Right ventricle myocardium inferior (tissue), 1 donor: ENCODE measurements at regions not wholly inside any gene's neighbourhood (a gene's known extent, or its start where the extent isn't known, plus 50 kb on each side); places are given as distances from the start of the nearest gene placed in this dataset.

ENCODE experiments used
- ATAC-seq: fragments of 200-7000 bp; cut with Tn5 transposase; one replicate; pipeline ENCODE4 v1.9.1; 2020; ENCODE audit warnings: mild to moderate bottlenecking, moderate library complexity
- DNase-seq: peaks from one replicate; pipeline ENCODE4 v3.0.0; 2021; ENCODE audit errors: missing footprints
- intact Hi-C: fragments of 100-400 bp; cut with DNase I; formaldehyde crosslinking; loops from one replicate; pipeline ENCODE4 v1.11.0; 2022
- donor health status: DM: no; HTN: yes; CAD: no; lungs with severe emphysema.

- peak; percentile 79 for ATAC-seq
- no peak for DNase-seq
- intact Hi-C loops = no loop called here
These were observed 102.5 kb downstream of the DDIT4L start for GRCh38 chr4:100087743-100088142.

DNA sequence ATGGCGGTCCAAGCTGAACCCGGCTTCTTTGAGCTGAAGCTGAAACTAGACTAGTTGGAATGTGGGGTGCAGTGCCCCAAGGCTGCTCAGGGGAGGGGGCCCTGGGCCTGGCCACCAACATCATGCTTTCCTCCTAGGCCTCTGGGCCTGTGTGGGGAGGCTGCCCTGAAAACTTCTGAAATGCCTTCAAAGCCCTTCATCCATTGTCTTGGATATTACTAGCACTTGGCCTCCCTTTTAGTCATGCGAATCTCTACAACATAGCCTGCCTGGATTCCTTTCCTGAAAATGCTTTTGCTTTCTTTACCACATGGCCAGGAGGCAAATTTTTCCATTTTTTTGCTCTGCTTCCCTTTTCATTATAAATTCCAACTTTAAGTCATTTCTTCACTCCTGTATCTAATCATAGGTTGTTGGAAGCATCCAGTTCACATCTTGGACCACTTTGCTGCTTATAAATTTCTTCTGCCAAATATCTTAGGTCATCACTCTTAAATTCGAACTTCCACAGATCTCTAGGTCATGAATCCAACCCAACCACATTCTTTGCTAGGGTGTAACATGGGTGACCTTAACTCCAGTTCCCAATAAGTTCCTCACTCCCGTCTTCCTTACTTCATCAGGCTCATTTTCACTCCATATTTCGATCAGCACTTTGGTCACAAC lies 103.4 kb downstream of the DDIT4L start:
- DNase-seq = no peak
- intact Hi-C loops = no loop called here
- ATAC-seq = no peak

- no peak for DNase-seq
These were observed 105.4 kb downstream of the DDIT4L start for GRCh38 chr4:100084892-100085291.

DNA sequence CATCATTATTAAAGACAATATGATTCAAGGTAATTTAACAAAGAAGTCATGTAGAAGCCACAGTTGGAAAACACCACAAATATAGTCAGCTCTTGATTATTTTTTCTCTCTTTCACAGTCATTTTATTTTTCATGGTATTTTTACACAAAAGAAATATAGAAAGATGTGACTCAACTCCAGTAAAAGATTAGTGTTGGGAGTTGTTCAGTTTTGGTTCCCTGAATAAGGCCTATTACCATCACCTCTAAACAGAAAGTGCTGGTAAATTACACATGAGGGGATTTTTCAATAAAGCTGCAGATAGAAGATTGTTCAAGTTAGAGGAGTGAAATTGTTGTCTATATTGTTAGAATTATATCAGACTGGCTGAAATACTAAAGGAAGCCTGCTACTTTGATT lies 107.0 kb downstream of the DDIT4L start:
- intact Hi-C loops = no loop called here
- ATAC-seq (no peak), DNase-seq (no peak)

More at GRCh38 chr4:100084892-100085291, 105.4 kb downstream of the DDIT4L start:
- intact Hi-C loops = no loop called here
- no peak for ATAC-seq

DNA sequence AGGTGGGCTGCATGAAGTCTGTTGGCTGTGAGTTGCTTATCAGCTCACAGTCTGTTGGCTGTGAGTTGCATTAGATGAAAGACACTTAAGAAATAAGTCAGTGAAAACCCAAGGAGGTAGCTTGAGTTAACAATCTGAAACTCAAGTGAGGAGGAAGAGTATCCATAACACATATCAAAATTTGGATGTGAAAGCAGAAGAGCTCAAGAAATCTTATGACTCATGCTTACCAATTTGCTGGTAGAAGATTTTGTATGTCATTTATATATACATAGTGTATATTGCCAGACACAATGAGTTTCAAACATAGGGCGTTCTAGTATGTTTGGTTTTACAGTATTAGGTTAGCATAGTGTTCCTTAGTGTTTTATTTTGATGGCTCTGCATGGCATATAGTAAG lies 107.4 kb downstream of the DDIT4L start:
- DNase-seq (no peak), ATAC-seq (no peak)
- intact Hi-C loops = no loop called here

GRCh38 chr4:100081491-100081890 lies 108.8 kb downstream of the DDIT4L start:
- ATAC-seq (no peak), DNase-seq (no peak)
- intact Hi-C loops = no loop called here

- ATAC-seq = no peak
- intact Hi-C loops = no loop called here
- DNase-seq = no peak
These were observed 111.0 kb downstream of the DDIT4L start for GRCh38 chr4:100079264-100079663.

DNA sequence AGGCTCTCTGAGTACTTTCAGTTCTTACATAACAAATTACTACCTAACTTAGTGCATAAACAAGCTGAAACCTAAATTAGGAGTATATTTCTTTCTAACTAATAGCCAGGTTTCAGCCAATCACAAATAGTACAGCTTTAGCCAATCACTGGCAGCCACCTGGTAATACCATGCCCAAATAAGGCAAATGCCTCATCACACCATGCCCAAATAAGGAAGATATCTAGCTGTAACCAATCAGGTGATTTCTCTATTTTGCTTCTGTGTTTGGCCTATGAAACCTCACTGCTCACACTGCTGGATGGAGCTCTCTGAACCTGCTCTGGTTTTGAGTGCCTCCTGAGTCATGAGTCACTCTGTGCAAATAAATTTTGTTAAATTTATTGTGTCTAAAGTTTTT lies 113.5 kb downstream of the DDIT4L start:
- intact Hi-C loops = no loop called here
- ATAC-seq (no peak), DNase-seq (no peak)

GRCh38 chr4:100075486-100076270 lies 114.6 kb downstream of the DDIT4L start:
- intact Hi-C loops = no loop called here
- ATAC-seq (no peak), DNase-seq (no peak)

DNA sequence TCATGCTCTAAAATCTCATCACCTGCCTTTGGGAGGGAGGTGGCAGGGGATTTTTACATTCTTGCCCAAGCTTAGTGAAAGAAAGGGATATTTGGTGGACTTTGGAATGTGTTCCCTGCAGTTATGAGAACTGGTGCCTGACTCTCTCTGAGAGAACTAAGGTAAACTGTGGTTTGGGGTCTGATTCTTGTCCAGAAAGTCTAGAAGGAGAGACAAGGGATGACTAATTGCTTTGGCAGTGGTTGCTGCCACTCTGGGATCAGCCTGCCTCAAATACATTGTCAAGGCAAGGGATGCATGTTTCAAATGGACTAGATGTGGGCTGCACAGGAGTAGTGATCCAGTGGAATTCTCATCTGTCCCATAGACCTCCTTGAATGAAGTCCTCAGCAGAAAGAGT lies 115.2 kb downstream of the DDIT4L start:
- ATAC-seq (no peak), DNase-seq (no peak)
- intact Hi-C loops = no loop called here

- ATAC-seq (no peak), DNase-seq (no peak)
- intact Hi-C loops = no loop called here
These were observed 118.8 kb downstream of the DDIT4L start for GRCh38 chr4:100071506-100071905.

DNA sequence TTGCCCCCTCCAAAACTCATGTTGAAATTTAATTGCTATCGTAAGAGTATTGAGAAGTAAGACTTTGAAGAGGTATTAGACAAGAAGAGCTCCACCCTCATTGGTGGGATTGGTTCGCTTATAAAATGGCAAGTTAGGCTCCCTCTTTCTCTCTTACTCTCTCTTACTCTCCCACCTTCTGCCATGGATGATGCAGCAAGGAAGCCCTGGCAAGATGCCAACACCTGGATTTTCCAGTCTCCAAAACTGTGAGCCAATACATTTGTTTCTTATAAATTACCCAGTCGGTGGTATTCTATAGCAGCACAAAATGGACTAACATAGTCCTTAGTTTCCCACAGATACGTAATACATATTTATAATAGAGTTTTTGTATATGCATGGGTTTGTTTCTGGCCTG lies 119.4 kb downstream of the DDIT4L start:
- ATAC-seq (no peak), DNase-seq (no peak)
- intact Hi-C loops = no loop called here

DNA sequence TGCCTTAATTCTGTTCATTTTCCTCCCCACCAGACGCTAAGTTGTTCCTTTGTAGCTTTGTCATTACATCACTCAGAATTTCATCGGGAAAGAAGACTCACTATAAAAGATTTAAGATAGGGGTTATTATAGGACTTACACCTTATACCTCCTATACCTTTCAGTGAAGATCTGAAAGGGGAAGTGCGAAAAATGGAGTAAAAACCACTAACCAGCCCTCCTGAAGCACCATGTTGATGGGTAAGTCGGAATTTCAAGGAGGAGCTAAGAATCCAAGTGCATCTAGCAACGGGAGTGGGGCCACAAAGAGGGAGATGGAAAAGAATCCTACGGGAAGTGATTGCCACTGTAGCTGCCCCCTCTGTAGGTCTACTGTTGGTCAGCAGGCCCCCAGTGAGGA lies 119.1 kb upstream of the H2AZ1 start:
- no peak for ATAC-seq
- intact Hi-C loops = no loop called here
- no peak for DNase-seq

GRCh38 chr4:100067255-100067654 lies 117.2 kb upstream of the H2AZ1 start:
- ATAC-seq (no peak), DNase-seq (no peak)
- intact Hi-C loops = no loop called here

GRCh38 chr4:100063355-100063754 lies 113.3 kb upstream of the H2AZ1 start:
- ATAC-seq = no peak
- no peak for DNase-seq
- intact Hi-C loops = no loop called here

DNA sequence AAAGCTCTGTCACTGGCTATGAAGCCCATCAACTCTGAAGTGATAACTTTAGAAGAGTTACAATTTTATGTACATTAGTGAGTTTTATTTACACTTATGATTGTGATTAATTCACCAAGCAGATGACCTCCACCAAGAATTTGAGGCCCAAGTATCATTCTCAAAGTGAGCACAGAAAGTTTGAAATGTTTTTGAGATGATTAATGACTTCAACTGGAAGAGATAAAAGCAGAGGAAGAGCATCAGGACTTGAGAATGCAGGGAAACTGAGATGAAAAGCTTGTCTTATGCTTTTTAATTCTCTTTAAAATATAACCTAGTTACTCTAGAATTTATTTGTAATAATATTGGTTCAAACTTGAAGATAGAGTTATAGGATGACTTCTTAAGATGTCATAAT lies 112.8 kb upstream of the H2AZ1 start:
- DNase-seq = no peak
- intact Hi-C loops = no loop called here
- ATAC-seq = no peak

GRCh38 chr4:100061835-100062234 lies 111.8 kb upstream of the H2AZ1 start:
- ATAC-seq = no peak
- DNase-seq = no peak
- intact Hi-C loops = no loop called here

DNA sequence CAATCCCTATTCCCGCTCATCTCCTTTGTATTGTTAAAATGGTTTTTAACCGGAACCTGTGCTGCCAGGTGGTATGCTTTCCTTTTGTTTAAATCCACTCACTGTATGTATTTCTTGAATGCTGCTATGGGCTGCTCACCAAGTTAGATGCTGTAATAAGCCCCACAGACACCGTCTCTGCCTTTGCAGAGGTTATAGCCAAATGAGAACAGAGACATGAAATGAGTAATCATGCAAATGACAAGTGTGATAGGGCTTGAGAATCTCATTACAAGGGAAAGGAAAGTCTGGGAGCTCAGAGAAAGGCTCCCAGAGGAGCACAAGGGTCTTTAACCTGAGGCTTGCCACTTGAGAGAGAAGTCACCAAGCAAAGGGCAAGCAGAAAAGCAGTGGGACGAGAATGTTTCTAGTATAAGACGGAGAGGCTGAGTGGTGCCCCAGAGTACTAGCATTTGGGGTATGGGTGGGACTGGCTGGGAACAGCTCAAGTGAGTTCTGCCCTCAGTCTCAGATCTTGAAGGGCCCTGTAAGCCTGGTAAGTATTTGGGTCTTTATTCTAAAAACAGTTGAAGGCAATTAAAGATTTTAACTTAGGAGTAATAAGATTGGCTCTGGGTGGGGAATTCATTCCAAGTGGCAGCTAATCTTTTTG lies 110.8 kb upstream of the H2AZ1 start:
- DNase-seq = no peak
- intact Hi-C loops = no loop called here
- no peak for ATAC-seq

DNA sequence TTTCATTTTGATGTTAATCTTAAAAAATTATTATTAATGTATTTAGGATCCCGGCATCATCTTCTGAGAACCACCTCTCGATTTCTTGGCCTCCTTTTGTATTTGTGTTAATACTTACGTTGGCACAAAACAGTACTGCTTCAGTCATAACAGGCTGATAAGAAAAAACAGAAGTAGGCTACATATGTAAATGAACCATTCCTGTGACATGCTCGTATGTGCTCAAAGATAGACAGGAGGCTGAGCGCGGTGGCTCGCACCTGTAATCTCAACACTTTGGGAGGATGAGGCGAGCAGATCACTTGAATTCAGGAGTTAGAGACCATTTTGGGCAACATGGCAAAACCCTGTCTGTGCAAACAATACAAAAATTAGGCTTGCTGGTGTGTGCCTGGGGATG lies 109.4 kb upstream of the H2AZ1 start:
- intact Hi-C loops = no loop called here
- DNase-seq (no peak), ATAC-seq (no peak)

GRCh38 chr4:100056701-100057100 lies 106.6 kb upstream of the H2AZ1 start:
- DNase-seq (no peak), ATAC-seq (no peak)
- intact Hi-C loops = no loop called here
